ENCODE measurements at regions not wholly inside any gene's neighbourhood (a gene's known extent, or its start where the extent isn't known, plus 50 kb on each side); places are given as distances from the start of the nearest gene placed in this dataset.

GRCh38 chr7:145845345-145845744 is 271.3 kb upstream of the CNTNAP2 start:
- H3K4me3 ChIP-seq (replicated peaks in 1 of 3; ENCODE audit: low read depth in 2 of 3, low read length in 3 of 3): no peak overlapping the region
- peaks cover 0 to 7% of the 10 kb centered on the region in 2 donors for H3K9me3 ChIP-seq (replicated peaks in 1 of 2; ENCODE audit: control insufficient read depth in 1 of 2, insufficient read depth in 1 of 2, low read length in 2 of 2)
- no peak for DNase-seq
- H3K36me3 Mint-ChIP-seq: no peaks in the 10 kb centered on the region
- H3K4me2 ChIP-seq (replicated peaks; ENCODE audit: extremely low read depth, low read length, poor library complexity, severe bottlenecking): no peak overlapping the region
- 66% methylated on average over 6 of the region's 6 CpGs for WGBS (ENCODE audit: insufficient coverage)
- H3K79me2 ChIP-seq (ENCODE audit: insufficient read depth, low read length): no peaks in the 10 kb centered on the region
- H3K4me1 Mint-ChIP-seq: no peaks in the 10 kb centered on the region
- TF ChIP-seq, protein P1, sequence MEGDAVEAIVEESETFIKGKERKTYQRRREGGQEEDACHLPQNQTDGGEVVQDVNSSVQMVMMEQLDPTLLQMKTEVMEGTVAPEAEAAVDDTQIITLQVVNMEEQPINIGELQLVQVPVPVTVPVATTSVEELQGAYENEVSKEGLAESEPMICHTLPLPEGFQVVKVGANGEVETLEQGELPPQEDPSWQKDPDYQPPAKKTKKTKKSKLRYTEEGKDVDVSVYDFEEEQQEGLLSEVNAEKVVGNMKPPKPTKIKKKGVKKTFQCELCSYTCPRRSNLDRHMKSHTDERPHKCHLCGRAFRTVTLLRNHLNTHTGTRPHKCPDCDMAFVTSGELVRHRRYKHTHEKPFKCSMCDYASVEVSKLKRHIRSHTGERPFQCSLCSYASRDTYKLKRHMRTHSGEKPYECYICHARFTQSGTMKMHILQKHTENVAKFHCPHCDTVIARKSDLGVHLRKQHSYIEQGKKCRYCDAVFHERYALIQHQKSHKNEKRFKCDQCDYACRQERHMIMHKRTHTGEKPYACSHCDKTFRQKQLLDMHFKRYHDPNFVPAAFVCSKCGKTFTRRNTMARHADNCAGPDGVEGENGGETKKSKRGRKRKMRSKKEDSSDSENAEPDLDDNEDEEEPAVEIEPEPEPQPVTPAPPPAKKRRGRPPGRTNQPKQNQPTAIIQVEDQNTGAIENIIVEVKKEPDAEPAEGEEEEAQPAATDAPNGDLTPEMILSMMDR (IDR thresholded peaks at IDR 0.05): no peak
- no peak overlapping the region for H2AFZ ChIP-seq (ENCODE audit: insufficient read depth, low read depth, low read length, poor library complexity, severe bottlenecking)
- H4K20me1 ChIP-seq (ENCODE audit: insufficient read depth, low read length): no peaks in the 10 kb centered on the region
- H3K36me3 ChIP-seq (replicated peaks in 1 of 2; ENCODE audit: control insufficient read depth in 1 of 2, insufficient read depth in 2 of 2, low read length in 2 of 2): no peaks in the 10 kb centered on the region
- H3K27me3 ChIP-seq (ENCODE audit: control insufficient read depth in 2 of 2, insufficient read depth in 2 of 2, low read length in 2 of 2): no peaks in the 10 kb centered on the region
- H3K27ac Mint-ChIP-seq: no peak overlapping the region
- intact Hi-C loops (cut with micrococcal nuclease): no loop called here
- H3K27me3 Mint-ChIP-seq (ENCODE audit: low read depth in 3 of 3): peaks cover 0 to 4% (median 0%) of the 10 kb centered on the region in 3 donors
- H3K9me3 Mint-ChIP-seq: peaks cover 0 to 15% (median 0%) of the 10 kb centered on the region in 7 donors
- no peak overlapping the region for H3K9ac ChIP-seq (ENCODE audit: insufficient read depth, low read length, poor library complexity, severe bottlenecking)
- H3K4me1 ChIP-seq (ENCODE audit: control insufficient read depth in 1 of 2, insufficient read depth in 2 of 2, low read length in 2 of 2): no peaks in the 10 kb centered on the region
- H3K4me3 Mint-ChIP-seq: no peak overlapping the region
- no peak overlapping the region for H3K27ac ChIP-seq (ENCODE audit: low read depth in 1 of 2, low read length in 2 of 2)

GRCh38 chr7:145839814-145840213 is 276.8 kb upstream of the CNTNAP2 start:
- H3K4me3 ChIP-seq (replicated peaks in 1 of 3; ENCODE audit: low read depth in 2 of 3, low read length in 3 of 3): no peak overlapping the region
- H3K36me3 ChIP-seq (replicated peaks in 1 of 2; ENCODE audit: control insufficient read depth in 1 of 2, insufficient read depth in 2 of 2, low read length in 2 of 2): no peaks in the 10 kb centered on the region
- H3K4me1 Mint-ChIP-seq: no peaks in the 10 kb centered on the region
- no CpG with 5 or more reads among the region's 1 CpG for WGBS (ENCODE audit: insufficient coverage)
- peaks cover 0 to 2% (median 1%) of the 10 kb centered on the region in 3 donors for H3K27me3 Mint-ChIP-seq (ENCODE audit: low read depth in 3 of 3)
- DNase-seq: no peak
- no peak overlapping the region for H3K4me2 ChIP-seq (replicated peaks; ENCODE audit: extremely low read depth, low read length, poor library complexity, severe bottlenecking)
- intact Hi-C loops (cut with micrococcal nuclease): no loop called here
- H3K4me1 ChIP-seq (ENCODE audit: control insufficient read depth in 1 of 2, insufficient read depth in 2 of 2, low read length in 2 of 2): no peaks in the 10 kb centered on the region
- no peak overlapping the region for H3K27ac ChIP-seq (ENCODE audit: low read depth in 1 of 2, low read length in 2 of 2)
- H3K9ac ChIP-seq (ENCODE audit: insufficient read depth, low read length, poor library complexity, severe bottlenecking): no peak overlapping the region
- TF ChIP-seq, protein P1 (IDR thresholded peaks at IDR 0.05): no peak
- H3K27ac Mint-ChIP-seq: no peak overlapping the region
- no peaks in the 10 kb centered on the region for H4K20me1 ChIP-seq (ENCODE audit: insufficient read depth, low read length)
- H2AFZ ChIP-seq (ENCODE audit: insufficient read depth, low read depth, low read length, poor library complexity, severe bottlenecking): no peak overlapping the region
- peaks cover 0 to 15% (median 1%) of the 10 kb centered on the region in 7 donors for H3K9me3 Mint-ChIP-seq
- H3K36me3 Mint-ChIP-seq: no peaks in the 10 kb centered on the region
- H3K4me3 Mint-ChIP-seq: no peak overlapping the region
- H3K27me3 ChIP-seq (ENCODE audit: control insufficient read depth in 2 of 2, insufficient read depth in 2 of 2, low read length in 2 of 2): no peaks in the 10 kb centered on the region
- no peaks in the 10 kb centered on the region for H3K79me2 ChIP-seq (ENCODE audit: insufficient read depth, low read length)
- H3K9me3 ChIP-seq (replicated peaks in 1 of 2; ENCODE audit: control insufficient read depth in 1 of 2, insufficient read depth in 1 of 2, low read length in 2 of 2): peaks cover 0 to 7% of the 10 kb centered on the region in 2 donors
